Sigmoid colon (tissue), 4 donors: ENCODE measurements at regions not wholly inside any gene's neighbourhood (a gene's known extent, or its start where the extent isn't known, plus 50 kb on each side); places are given as distances from the start of the nearest gene placed in this dataset.

Experiments
- CTCF ChIP-seq, 4 experiments: fragments of 450-650 bp in 3 of 4; fragments of 200-600 bp in 1 of 4; IDR thresholded peaks; one replicate each; pipeline ENCODE4 v1.5.1; 2016 to 2019; ENCODE audit warnings: antibody characterized with exemption in 4 of 4, mild to moderate bottlenecking in 3 of 4, moderate library complexity in 2 of 4
- POLR2A ChIP-seq, 2 donors: fragments of 450-650 bp; IDR thresholded peaks; one replicate each; pipeline ENCODE4 v1.6.1; 2016; ENCODE audit warnings: antibody characterized with exemption in 2 of 2, mild to moderate bottlenecking in 2 of 2, moderate library complexity in 2 of 2
- POLR2AphosphoS5 ChIP-seq, 4 donors: sonication (generic); formaldehyde crosslinking; IDR thresholded peaks; one replicate each; pipeline ENCODE4 v1.6.1; 2017; ENCODE audit warnings: antibody characterized with exemption in 4 of 4

GRCh38 chr3:170638988-170639387 is 53.1 kb upstream of the SLC7A14 start:
- TF ChIP-seq POLR2AphosphoS5 (IDR thresholded peaks at IDR 0.05) (no peak), CTCF (IDR thresholded peaks at IDR 0.05) (no peak), POLR2A (IDR thresholded peaks at IDR 0.05) (no peak)
